H9 (cell line): ENCODE measurements at regions not wholly inside any gene's neighbourhood (a gene's known extent, or its start where the extent isn't known, plus 50 kb on each side); places are given as distances from the start of the nearest gene placed in this dataset.

Experiments
- DNase-seq: peaks from one replicate; pipeline ENCODE4 v3.0.0-alpha.2; 2017
- H2AFZ ChIP-seq: one replicate; pipeline ENCODE4 v1.6.1; 2013; ENCODE audit warnings: mild to moderate bottlenecking, low read length, control low read depth, moderate library complexity
- H2AK5ac ChIP-seq: 2 replicates; pipeline ENCODE4 v1.6.1; 2013; ENCODE audit warnings: low read length, control low read depth, mixed read lengths; ENCODE audit not compliant: insufficient read length
- H2BK120ac ChIP-seq: one replicate; pipeline ENCODE4 v1.6.1; 2013; ENCODE audit warnings: low read depth, mild to moderate bottlenecking, low read length, control low read depth, inconsistent platforms; ENCODE audit not compliant: poor library complexity, severe bottlenecking
- H2BK12ac ChIP-seq: 2 replicates; pipeline ENCODE4 v1.6.1; 2013; ENCODE audit warnings: low read length, control low read depth, mixed read lengths, low read depth; ENCODE audit not compliant: insufficient read length
- H2BK15ac ChIP-seq: 2 replicates; pipeline ENCODE4 v1.6.1; 2013; ENCODE audit warnings: low read depth, low read length, control low read depth
- H2BK20ac ChIP-seq: one replicate; pipeline ENCODE4 v1.6.1; 2013; ENCODE audit warnings: low read depth, mild to moderate bottlenecking, low read length, control low read depth, inconsistent platforms; ENCODE audit not compliant: poor library complexity, severe bottlenecking
- H2BK5ac ChIP-seq: 2 replicates; pipeline ENCODE4 v1.6.1; 2013; ENCODE audit warnings: low read length, control low read depth, mixed read lengths; ENCODE audit not compliant: insufficient read length
- H3K14ac ChIP-seq: 2 replicates; pipeline ENCODE4 v1.6.1; 2013; ENCODE audit warnings: low read length, control low read depth; ENCODE audit not compliant: insufficient read depth
- H3K18ac ChIP-seq: 2 replicates; pipeline ENCODE4 v1.6.1; 2013; ENCODE audit warnings: low read depth, mild to moderate bottlenecking, mixed read lengths, low read length, control low read depth; ENCODE audit not compliant: insufficient read length
- H3K23ac ChIP-seq: 2 replicates; pipeline ENCODE4 v1.6.1; 2013; ENCODE audit warnings: low read length, control low read depth, mixed read lengths, low read depth; ENCODE audit not compliant: insufficient read length
- H3K23me2 ChIP-seq: 2 replicates; pipeline ENCODE4 v1.6.1; 2013; ENCODE audit warnings: low read depth, mild to moderate bottlenecking, mixed read lengths, low read length, control low read depth; ENCODE audit not compliant: insufficient read length, poor library complexity, severe bottlenecking
- H3K27ac ChIP-seq: 2 replicates; pipeline ENCODE4 v1.5.1; 2013; ENCODE audit warnings: low read length, control low read depth, mixed read lengths, low read depth; ENCODE audit not compliant: insufficient read length
- H3K27me3 ChIP-seq: 2 replicates; pipeline ENCODE4 v1.6.1; 2013; ENCODE audit warnings: low read length, control low read depth, inconsistent platforms; ENCODE audit not compliant: insufficient read depth
- H3K4ac ChIP-seq: 2 replicates; pipeline ENCODE4 v1.6.1; 2013; ENCODE audit warnings: low read depth, mild to moderate bottlenecking, control low read depth, inconsistent platforms, low read length, moderate library complexity
- H3K4me1 ChIP-seq: 2 replicates; pipeline ENCODE4 v1.6.1; 2013; ENCODE audit warnings: low read length, control low read depth, inconsistent platforms; ENCODE audit not compliant: insufficient read depth
- H3K4me2 ChIP-seq: 2 replicates; pipeline ENCODE4 v1.6.1; 2013; ENCODE audit warnings: low read length, control low read depth, mixed read lengths; ENCODE audit not compliant: insufficient read length, insufficient read depth
- H3K56ac ChIP-seq: 2 replicates; pipeline ENCODE4 v1.6.1; 2013; ENCODE audit warnings: low read depth, mild to moderate bottlenecking, mixed read lengths, low read length, control low read depth; ENCODE audit not compliant: insufficient read length
- H3K79me1 ChIP-seq: 2 replicates; pipeline ENCODE4 v1.6.1; 2013; ENCODE audit warnings: low read depth, mild to moderate bottlenecking, moderate library complexity, low read length, control low read depth, inconsistent platforms; ENCODE audit not compliant: insufficient read depth, poor library complexity, severe bottlenecking
- H3K79me2 ChIP-seq: 2 replicates; pipeline ENCODE4 v1.6.1; 2013; ENCODE audit warnings: low read length, control low read depth, inconsistent platforms; ENCODE audit not compliant: insufficient read depth
- H3K9ac ChIP-seq: 2 replicates; pipeline ENCODE4 v1.6.1; 2013; ENCODE audit warnings: low read length, control low read depth, mixed read lengths; ENCODE audit not compliant: insufficient read length; ENCODE audit errors: extremely low read depth
- H3K9me3 ChIP-seq: one replicate; pipeline ENCODE4 v1.6.1; 2013; ENCODE audit warnings: low read depth, low read length, inconsistent platforms; ENCODE audit not compliant: control insufficient read depth
- H3T11ph ChIP-seq: one replicate; pipeline ENCODE4 v1.6.1; 2013; ENCODE audit warnings: mild to moderate bottlenecking, low read length, control low read depth, inconsistent platforms
- H4K20me1 ChIP-seq: one replicate; pipeline ENCODE4 v1.6.1; 2013; ENCODE audit not compliant: control insufficient read depth, insufficient read length, insufficient read depth
- H4K5ac ChIP-seq: 2 replicates; pipeline ENCODE4 v1.6.1; 2013; ENCODE audit warnings: low read depth, mild to moderate bottlenecking, mixed read lengths, low read length, control low read depth; ENCODE audit not compliant: insufficient read length
- H4K8ac ChIP-seq: replicated peaks from 2 replicates; pipeline ENCODE4 v1.6.1; 2013; ENCODE audit warnings: low read length, control low read depth, mixed read lengths, low read depth; ENCODE audit not compliant: insufficient read length
- H4K91ac ChIP-seq: 2 replicates; pipeline ENCODE4 v1.6.1; 2013; ENCODE audit warnings: low read depth, mild to moderate bottlenecking, moderate library complexity, mixed read lengths, low read length, control low read depth; ENCODE audit not compliant: insufficient read length
- H3K27ac Mint-ChIP-seq, 3 experiments: 2 replicates in 2 of 3; 3 replicates in 1 of 3; pipeline ENCODE4 v1.8.0; 2020 to 2021; ENCODE audit warnings: mixed read lengths in 3 of 3, mild to moderate bottlenecking in 1 of 3, moderate library complexity in 1 of 3
- H3K27me3 Mint-ChIP-seq: 2 replicates; pipeline ENCODE4 v1.8.0; 2021; ENCODE audit warnings: low read depth, mild to moderate bottlenecking, moderate library complexity, mixed read lengths
- H3K36me3 Mint-ChIP-seq, 3 experiments: 2 replicates in 2 of 3; 3 replicates in 1 of 3; pipeline ENCODE4 v1.8.0; 2020 to 2021; ENCODE audit warnings: low read depth in 3 of 3, mixed read lengths in 3 of 3; ENCODE audit not compliant: insufficient read depth in 1 of 3
- H3K4me1 Mint-ChIP-seq, 2 experiments: 2 replicates each; pipeline ENCODE4 v1.8.0; 2020; ENCODE audit warnings: mixed read lengths in 2 of 2
- H3K4me3 Mint-ChIP-seq, 2 experiments: 2 replicates in 1 of 2; 3 replicates in 1 of 2; pipeline ENCODE4 v1.8.0; 2020 to 2021; ENCODE audit warnings: mild to moderate bottlenecking in 2 of 2, mixed read lengths in 2 of 2, moderate library complexity in 1 of 2
- H3K9me3 Mint-ChIP-seq, 2 experiments: 2 replicates in 1 of 2; 3 replicates in 1 of 2; pipeline ENCODE4 v1.8.0; 2020; ENCODE audit warnings: mild to moderate bottlenecking in 2 of 2, mixed read lengths in 2 of 2, moderate library complexity in 1 of 2
- CTCF ChIP-seq: fragments of 200-600 bp; sonication (generic); conservative IDR thresholded peaks from 3 replicates; pipeline ENCODE4 v1.8.0; 2021; ENCODE audit warnings: antibody characterized with exemption, mild to moderate bottlenecking
- WGBS: extraction: QIAGEN DNeasy Blood & Tissue Kit; methylation state at CpG from one replicate; pipeline ENCODE4 v1.1.7; 2013; ENCODE audit warnings: missing lambda C conversion rate, low lambda C conversion rate, mixed read lengths; ENCODE audit not compliant: insufficient read length; ENCODE audit errors: extremely low coverage; 5-methylcytosine and 5-hydroxymethylcytosine counted together

DNA sequence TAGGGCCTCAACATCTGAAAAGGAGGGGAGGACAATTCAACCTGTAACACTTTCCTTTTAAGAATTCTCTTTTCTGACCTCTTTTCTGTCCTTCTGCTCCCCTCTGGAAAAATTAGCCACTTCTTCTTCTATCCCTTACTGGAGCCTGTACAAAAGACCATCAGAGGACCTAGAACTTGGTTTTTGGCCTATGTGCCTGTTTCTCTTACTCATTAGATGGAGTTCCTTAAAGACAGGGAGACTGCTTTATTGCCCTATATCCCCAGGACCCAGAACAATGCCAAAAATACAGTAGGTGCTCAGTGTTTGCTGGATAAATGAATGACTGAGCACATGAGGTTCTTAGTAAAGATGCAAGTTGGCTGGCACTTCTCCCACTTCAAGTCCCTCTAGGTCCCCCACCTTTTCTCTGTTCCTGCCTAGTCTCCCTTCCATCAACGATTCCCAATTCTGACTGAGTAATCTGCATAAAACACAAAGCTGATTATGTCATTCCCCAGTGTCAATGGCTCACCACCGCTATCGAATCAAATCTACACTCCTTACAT, 114.2 kb downstream of the DDX1 start:
- no peaks in the 10 kb centered on the region for H3K36me3 Mint-ChIP-seq
- Histone ChIP-seq H4K8ac (no peak overlapping the region), H3K56ac (no peak overlapping the region), H3K4ac (no peak overlapping the region), H2AFZ (no peak overlapping the region), H3K27me3 (no peaks in the 10 kb centered on the region), H4K20me1 (no peaks in the 10 kb centered on the region), H3K4me1 (no peaks in the 10 kb centered on the region), H3K27ac (no peak overlapping the region), H3K9ac (no peak overlapping the region), H3T11ph (no peak overlapping the region), H3K23me2 (no peaks in the 10 kb centered on the region), H2BK12ac (no peak overlapping the region), H2BK5ac (no peak overlapping the region), H3K79me2 (no peaks in the 10 kb centered on the region), H3K79me1 (no peaks in the 10 kb centered on the region), H4K91ac (no peak overlapping the region), H2AK5ac (no peak overlapping the region), H2BK120ac (no peak overlapping the region), H2BK20ac (no peak overlapping the region), H3K9me3 (no peaks in the 10 kb centered on the region), H3K4me2 (no peak overlapping the region), H3K23ac (no peak overlapping the region), H4K5ac (no peak overlapping the region), H3K18ac (no peak overlapping the region), H2BK15ac (no peak overlapping the region), H3K14ac (no peak overlapping the region)
- no peak for TF ChIP-seq CTCF
- 0 out of 4 replicates have a peak, but pooled peaks cover 0 to 4% of the 10 kb centered on the region in 2 experiments for H3K4me1 Mint-ChIP-seq
- no peak overlapping the region for H3K27ac Mint-ChIP-seq
- no peaks in the 10 kb centered on the region for H3K9me3 Mint-ChIP-seq
- peaks cover 2% of the 10 kb centered on the region for H3K27me3 Mint-ChIP-seq
- no peak for DNase-seq
- no peak overlapping the region for H3K4me3 Mint-ChIP-seq
- WGBS: no CpG with 5 or more reads among the region's 3 CpGs
